PFSK-1 (cell line): ENCODE measurements at regions not wholly inside any gene's neighbourhood (a gene's known extent, or its start where the extent isn't known, plus 50 kb on each side); places are given as distances from the start of the nearest gene placed in this dataset.

ENCODE experiments used
- FOXP2 ChIP-seq: optimal IDR thresholded peaks from 2 replicates; pipeline ENCODE3; 2011; ENCODE audit warnings: borderline replicate concordance, control low read depth, inconsistent platforms; ENCODE audit not compliant: insufficient read depth; ENCODE audit errors: extremely low read length, extremely low read depth
- POLR2AphosphoS5 ChIP-seq: IDR thresholded peaks from 2 replicates; pipeline ENCODE4 v1.6.1; 2012; ENCODE audit warnings: low read depth, mild to moderate bottlenecking, control low read depth, low read length, moderate library complexity
- REST ChIP-seq, 2 experiments: IDR thresholded peaks; 2 replicates each; pipeline versions ENCODE4 v1.6.1 to v1.8.0; 2011 to 2012; ENCODE audit warnings: low read depth in 2 of 2, low read length in 2 of 2, control low read depth in 1 of 2, inconsistent platforms in 1 of 2, mild to moderate bottlenecking in 1 of 2, moderate library complexity in 1 of 2; ENCODE audit not compliant: insufficient read depth in 1 of 2
- SIN3A ChIP-seq: IDR thresholded peaks from 2 replicates; pipeline ENCODE4 v1.6.1; 2012; ENCODE audit warnings: mild to moderate bottlenecking, low read length, moderate library complexity, borderline replicate concordance; ENCODE audit not compliant: insufficient read depth
- TAF1 ChIP-seq: IDR thresholded peaks from 2 replicates; pipeline ENCODE4 v1.6.1; 2012; ENCODE audit warnings: low read length, control low read depth, borderline replicate concordance; ENCODE audit not compliant: insufficient read depth

GRCh38 chr22:49138250-49138790 is 689.4 kb downstream of the BRD1 start:
- TF ChIP-seq SIN3A (no peak), FOXP2 (no peak), TAF1 (no peak), REST (IDR thresholded peaks at IDR 0.05; ENCODE audit: insufficient read depth in 1 of 2, low read depth in 2 of 2, low read length in 2 of 2) (no peak), POLR2AphosphoS5 (no peak)

- TF ChIP-seq TAF1: no peak
- TF ChIP-seq FOXP2: no peak
- no peak for TF ChIP-seq SIN3A
- no peak for TF ChIP-seq REST (IDR thresholded peaks at IDR 0.05; ENCODE audit: insufficient read depth in 1 of 2, low read depth in 2 of 2, low read length in 2 of 2)
- no peak for TF ChIP-seq POLR2AphosphoS5
Measured at GRCh38 chr22:49137206-49137840, 690.4 kb downstream of the BRD1 start.

GRCh38 chr22:49136816-49137180 is 690.9 kb downstream of the BRD1 start:
- no peak for TF ChIP-seq SIN3A
- TF ChIP-seq TAF1: no peak
- no peak for TF ChIP-seq FOXP2
- TF ChIP-seq POLR2AphosphoS5: no peak

GRCh38 chr22:49136041-49136815 is 691.4 kb downstream of the BRD1 start:
- TF ChIP-seq POLR2AphosphoS5: no peak
- TF ChIP-seq REST (IDR thresholded peaks at IDR 0.05; ENCODE audit: insufficient read depth in 1 of 2, low read depth in 2 of 2, low read length in 2 of 2): no peak
- TF ChIP-seq FOXP2: no peak
- no peak for TF ChIP-seq TAF1
- TF ChIP-seq SIN3A: no peak

GRCh38 chr22:49134076-49134475 is 693.6 kb downstream of the BRD1 start:
- TF ChIP-seq SIN3A: no peak
- TF ChIP-seq FOXP2: no peak
- no peak for TF ChIP-seq TAF1
- no peak for TF ChIP-seq POLR2AphosphoS5
- TF ChIP-seq REST (IDR thresholded peaks at IDR 0.05; ENCODE audit: insufficient read depth in 1 of 2, low read depth in 2 of 2, low read length in 2 of 2): no peak
